H9 (cell line): ENCODE measurements at regions not wholly inside any gene's neighbourhood (a gene's known extent, or its start where the extent isn't known, plus 50 kb on each side); places are given as distances from the start of the nearest gene placed in this dataset.

ENCODE experiments used
- DNase-seq: peaks from one replicate; pipeline ENCODE4 v3.0.0-alpha.2; 2017
- H2AFZ ChIP-seq: one replicate; pipeline ENCODE4 v1.6.1; 2013; ENCODE audit warnings: mild to moderate bottlenecking, low read length, control low read depth, moderate library complexity
- H2AK5ac ChIP-seq: 2 replicates; pipeline ENCODE4 v1.6.1; 2013; ENCODE audit warnings: low read length, control low read depth, mixed read lengths; ENCODE audit not compliant: insufficient read length
- H2BK120ac ChIP-seq: one replicate; pipeline ENCODE4 v1.6.1; 2013; ENCODE audit warnings: low read depth, mild to moderate bottlenecking, low read length, control low read depth, inconsistent platforms; ENCODE audit not compliant: poor library complexity, severe bottlenecking
- H2BK12ac ChIP-seq: 2 replicates; pipeline ENCODE4 v1.6.1; 2013; ENCODE audit warnings: low read length, control low read depth, mixed read lengths, low read depth; ENCODE audit not compliant: insufficient read length
- H2BK15ac ChIP-seq: 2 replicates; pipeline ENCODE4 v1.6.1; 2013; ENCODE audit warnings: low read depth, low read length, control low read depth
- H2BK20ac ChIP-seq: one replicate; pipeline ENCODE4 v1.6.1; 2013; ENCODE audit warnings: low read depth, mild to moderate bottlenecking, low read length, control low read depth, inconsistent platforms; ENCODE audit not compliant: poor library complexity, severe bottlenecking
- H2BK5ac ChIP-seq: 2 replicates; pipeline ENCODE4 v1.6.1; 2013; ENCODE audit warnings: low read length, control low read depth, mixed read lengths; ENCODE audit not compliant: insufficient read length
- H3K14ac ChIP-seq: 2 replicates; pipeline ENCODE4 v1.6.1; 2013; ENCODE audit warnings: low read length, control low read depth; ENCODE audit not compliant: insufficient read depth
- H3K18ac ChIP-seq: 2 replicates; pipeline ENCODE4 v1.6.1; 2013; ENCODE audit warnings: low read depth, mild to moderate bottlenecking, mixed read lengths, low read length, control low read depth; ENCODE audit not compliant: insufficient read length
- H3K23ac ChIP-seq: 2 replicates; pipeline ENCODE4 v1.6.1; 2013; ENCODE audit warnings: low read length, control low read depth, mixed read lengths, low read depth; ENCODE audit not compliant: insufficient read length
- H3K23me2 ChIP-seq: 2 replicates; pipeline ENCODE4 v1.6.1; 2013; ENCODE audit warnings: low read depth, mild to moderate bottlenecking, mixed read lengths, low read length, control low read depth; ENCODE audit not compliant: insufficient read length, poor library complexity, severe bottlenecking
- H3K27ac ChIP-seq: 2 replicates; pipeline ENCODE4 v1.5.1; 2013; ENCODE audit warnings: low read length, control low read depth, mixed read lengths, low read depth; ENCODE audit not compliant: insufficient read length
- H3K27me3 ChIP-seq: 2 replicates; pipeline ENCODE4 v1.6.1; 2013; ENCODE audit warnings: low read length, control low read depth, inconsistent platforms; ENCODE audit not compliant: insufficient read depth
- H3K4ac ChIP-seq: 2 replicates; pipeline ENCODE4 v1.6.1; 2013; ENCODE audit warnings: low read depth, mild to moderate bottlenecking, control low read depth, inconsistent platforms, low read length, moderate library complexity
- H3K4me1 ChIP-seq: 2 replicates; pipeline ENCODE4 v1.6.1; 2013; ENCODE audit warnings: low read length, control low read depth, inconsistent platforms; ENCODE audit not compliant: insufficient read depth
- H3K4me2 ChIP-seq: 2 replicates; pipeline ENCODE4 v1.6.1; 2013; ENCODE audit warnings: low read length, control low read depth, mixed read lengths; ENCODE audit not compliant: insufficient read length, insufficient read depth
- H3K56ac ChIP-seq: 2 replicates; pipeline ENCODE4 v1.6.1; 2013; ENCODE audit warnings: low read depth, mild to moderate bottlenecking, mixed read lengths, low read length, control low read depth; ENCODE audit not compliant: insufficient read length
- H3K79me1 ChIP-seq: 2 replicates; pipeline ENCODE4 v1.6.1; 2013; ENCODE audit warnings: low read depth, mild to moderate bottlenecking, moderate library complexity, low read length, control low read depth, inconsistent platforms; ENCODE audit not compliant: insufficient read depth, poor library complexity, severe bottlenecking
- H3K79me2 ChIP-seq: 2 replicates; pipeline ENCODE4 v1.6.1; 2013; ENCODE audit warnings: low read length, control low read depth, inconsistent platforms; ENCODE audit not compliant: insufficient read depth
- H3K9ac ChIP-seq: 2 replicates; pipeline ENCODE4 v1.6.1; 2013; ENCODE audit warnings: low read length, control low read depth, mixed read lengths; ENCODE audit not compliant: insufficient read length; ENCODE audit errors: extremely low read depth
- H3K9me3 ChIP-seq: one replicate; pipeline ENCODE4 v1.6.1; 2013; ENCODE audit warnings: low read depth, low read length, inconsistent platforms; ENCODE audit not compliant: control insufficient read depth
- H3T11ph ChIP-seq: one replicate; pipeline ENCODE4 v1.6.1; 2013; ENCODE audit warnings: mild to moderate bottlenecking, low read length, control low read depth, inconsistent platforms
- H4K20me1 ChIP-seq: one replicate; pipeline ENCODE4 v1.6.1; 2013; ENCODE audit not compliant: control insufficient read depth, insufficient read length, insufficient read depth
- H4K5ac ChIP-seq: 2 replicates; pipeline ENCODE4 v1.6.1; 2013; ENCODE audit warnings: low read depth, mild to moderate bottlenecking, mixed read lengths, low read length, control low read depth; ENCODE audit not compliant: insufficient read length
- H4K8ac ChIP-seq: replicated peaks from 2 replicates; pipeline ENCODE4 v1.6.1; 2013; ENCODE audit warnings: low read length, control low read depth, mixed read lengths, low read depth; ENCODE audit not compliant: insufficient read length
- H4K91ac ChIP-seq: 2 replicates; pipeline ENCODE4 v1.6.1; 2013; ENCODE audit warnings: low read depth, mild to moderate bottlenecking, moderate library complexity, mixed read lengths, low read length, control low read depth; ENCODE audit not compliant: insufficient read length
- H3K27ac Mint-ChIP-seq, 3 experiments: 2 replicates in 2 of 3; 3 replicates in 1 of 3; pipeline ENCODE4 v1.8.0; 2020 to 2021; ENCODE audit warnings: mixed read lengths in 3 of 3, mild to moderate bottlenecking in 1 of 3, moderate library complexity in 1 of 3
- H3K27me3 Mint-ChIP-seq: 2 replicates; pipeline ENCODE4 v1.8.0; 2021; ENCODE audit warnings: low read depth, mild to moderate bottlenecking, moderate library complexity, mixed read lengths
- H3K36me3 Mint-ChIP-seq, 3 experiments: 2 replicates in 2 of 3; 3 replicates in 1 of 3; pipeline ENCODE4 v1.8.0; 2020 to 2021; ENCODE audit warnings: low read depth in 3 of 3, mixed read lengths in 3 of 3; ENCODE audit not compliant: insufficient read depth in 1 of 3
- H3K4me1 Mint-ChIP-seq, 2 experiments: 2 replicates each; pipeline ENCODE4 v1.8.0; 2020; ENCODE audit warnings: mixed read lengths in 2 of 2
- H3K4me3 Mint-ChIP-seq, 2 experiments: 2 replicates in 1 of 2; 3 replicates in 1 of 2; pipeline ENCODE4 v1.8.0; 2020 to 2021; ENCODE audit warnings: mild to moderate bottlenecking in 2 of 2, mixed read lengths in 2 of 2, moderate library complexity in 1 of 2
- H3K9me3 Mint-ChIP-seq, 2 experiments: 2 replicates in 1 of 2; 3 replicates in 1 of 2; pipeline ENCODE4 v1.8.0; 2020; ENCODE audit warnings: mild to moderate bottlenecking in 2 of 2, mixed read lengths in 2 of 2, moderate library complexity in 1 of 2
- CTCF ChIP-seq: fragments of 200-600 bp; sonication (generic); conservative IDR thresholded peaks from 3 replicates; pipeline ENCODE4 v1.8.0; 2021; ENCODE audit warnings: antibody characterized with exemption, mild to moderate bottlenecking
- WGBS: extraction: QIAGEN DNeasy Blood & Tissue Kit; methylation state at CpG from one replicate; pipeline ENCODE4 v1.1.7; 2013; ENCODE audit warnings: missing lambda C conversion rate, low lambda C conversion rate, mixed read lengths; ENCODE audit not compliant: insufficient read length; ENCODE audit errors: extremely low coverage; 5-methylcytosine and 5-hydroxymethylcytosine counted together

GRCh38 chr1:58251430-58252073 is 295.0 kb downstream of the OMA1 start:
- no peak overlapping the region for H3K9ac ChIP-seq
- peaks cover 16% of the 10 kb centered on the region for H3K27me3 ChIP-seq
- H2BK5ac ChIP-seq, result no peak overlapping the region
- peak; percentile 65 for TF ChIP-seq CTCF
- H3K23ac ChIP-seq, result no peak overlapping the region
- no peaks in the 10 kb centered on the region for H4K20me1 ChIP-seq
- no peak overlapping the region for H4K91ac ChIP-seq
- no peak overlapping the region for H2BK20ac ChIP-seq
- WGBS, result no CpG with 5 or more reads among the region's 4 CpGs
- no peak overlapping the region for H3K18ac ChIP-seq
- H2BK12ac ChIP-seq, result no peak overlapping the region
- H2BK120ac ChIP-seq, result no peak overlapping the region
- H3K23me2 ChIP-seq, result peaks cover 16% of the 10 kb centered on the region
- H3K4ac ChIP-seq, result no peak overlapping the region
- no peaks in the 10 kb centered on the region for H3K79me1 ChIP-seq
- Mint-ChIP-seq H3K4me3 (no peak overlapping the region; a peak in 1 of 5 replicates), H3K27ac (no peak overlapping the region), H3K36me3 (peaks cover 0 to 4% (median 3%) of the 10 kb centered on the region in 3 experiments; a peak in 2 of 7 replicates), H3K27me3 (peaks cover 48% of the 10 kb centered on the region), H3K9me3 (peaks cover 4% of the 10 kb centered on the region in 2 experiments; a peak in 3 of 5 replicates), H3K4me1 (peaks cover 29 to 34% of the 10 kb centered on the region in 2 experiments)
- no peak overlapping the region for H3K27ac ChIP-seq
- H4K8ac ChIP-seq, result no peak overlapping the region
- H3K9me3 ChIP-seq, result no peaks in the 10 kb centered on the region
- no peak overlapping the region for H3K14ac ChIP-seq
- H3T11ph ChIP-seq, result no peak overlapping the region
- no peak overlapping the region for H2BK15ac ChIP-seq
- DNase-seq, result peak; percentile 51
- H2AFZ ChIP-seq, result no peak overlapping the region
- H3K56ac ChIP-seq, result no peak overlapping the region
- no peak overlapping the region for H2AK5ac ChIP-seq
- H3K4me1 ChIP-seq, result no peaks in the 10 kb centered on the region; the same call in none of the 2 replicates
- H4K5ac ChIP-seq, result no peak overlapping the region
- H3K79me2 ChIP-seq, result no peaks in the 10 kb centered on the region
- no peak overlapping the region for H3K4me2 ChIP-seq
